Endodermal cell (in vitro differentiated cells): ENCODE measurements at regions not wholly inside any gene's neighbourhood (a gene's known extent, or its start where the extent isn't known, plus 50 kb on each side); places are given as distances from the start of the nearest gene placed in this dataset.
"Not testable (repeated sequence)": the region's sequence is repeated elsewhere in the genome, so short reads cannot be mapped to it uniquely, and the experiment has no call there.

ENCODE experiments used
- DNase-seq: peaks from one replicate; pipeline ENCODE4 v3.0.0-alpha.2; 2017
- H3K27ac ChIP-seq: 2 replicates; pipeline ENCODE4 v1.5.1; 2013; ENCODE audit warnings: mild to moderate bottlenecking, low read depth, low read length, moderate library complexity
- H3K27me3 ChIP-seq: 2 replicates; pipeline ENCODE4 v1.6.1; 2013; ENCODE audit warnings: mild to moderate bottlenecking, low read length, moderate library complexity; ENCODE audit not compliant: insufficient read depth, control insufficient read depth, poor library complexity, severe bottlenecking
- H3K36me3 ChIP-seq: 2 replicates; pipeline ENCODE4 v1.7.0; 2013; ENCODE audit warnings: mild to moderate bottlenecking, low read length, moderate library complexity; ENCODE audit not compliant: control insufficient read depth, insufficient read depth
- H3K4me1 ChIP-seq: one replicate; pipeline ENCODE4 v1.7.0; 2013; ENCODE audit warnings: low read length; ENCODE audit not compliant: control insufficient read depth, insufficient read depth
- H3K4me3 ChIP-seq: 2 replicates; pipeline ENCODE4 v1.5.1; 2013; ENCODE audit warnings: mild to moderate bottlenecking, low read length, moderate library complexity
- H3K9ac ChIP-seq: 2 replicates; pipeline ENCODE4 v1.6.1; 2013; ENCODE audit warnings: mild to moderate bottlenecking, low read length, moderate library complexity; ENCODE audit not compliant: poor library complexity, severe bottlenecking; ENCODE audit errors: extremely low read depth
- H3K9me3 ChIP-seq: 2 replicates; pipeline ENCODE4 v1.6.1; 2013; ENCODE audit warnings: mild to moderate bottlenecking, low read length, moderate library complexity; ENCODE audit not compliant: control insufficient read depth
- H3K27ac Mint-ChIP-seq: 2 replicates; pipeline ENCODE4 v1.8.0; 2020; ENCODE audit warnings: mixed read lengths
- H3K27me3 Mint-ChIP-seq: 2 replicates; pipeline ENCODE4 v1.8.0; 2021; ENCODE audit warnings: mild to moderate bottlenecking, mixed read lengths; ENCODE audit not compliant: insufficient read depth
- H3K36me3 Mint-ChIP-seq: 2 replicates; pipeline ENCODE4 v1.8.0; 2020; ENCODE audit warnings: low read depth, mixed read lengths
- H3K4me1 Mint-ChIP-seq: 2 replicates; pipeline ENCODE4 v1.8.0; 2020; ENCODE audit warnings: mixed read lengths
- H3K4me3 Mint-ChIP-seq: 2 replicates; pipeline ENCODE4 v1.8.0; 2020; ENCODE audit warnings: mild to moderate bottlenecking, moderate library complexity, mixed read lengths
- H3K9me3 Mint-ChIP-seq: 2 replicates; pipeline ENCODE4 v1.8.0; 2020; ENCODE audit warnings: mild to moderate bottlenecking, mixed read lengths
- WGBS, 2 experiments: methylation state at CpG; one replicate each; pipeline versions ENCODE4 v1.1.5 to v1.1.7; 2013; ENCODE audit warnings: missing lambda C conversion rate in 2 of 2, mixed read lengths in 1 of 2; ENCODE audit not compliant: insufficient coverage in 1 of 2, insufficient read length in 1 of 2; 5-methylcytosine and 5-hydroxymethylcytosine counted together
- TF ChIP-seq, protein P1 (sequence below): fragments of 200-600 bp; sonication (generic); conservative IDR thresholded peaks from 2 replicates; pipeline ENCODE4 v1.5.0; 2021; ENCODE audit warnings: antibody characterized with exemption, mild to moderate bottlenecking

DNA sequence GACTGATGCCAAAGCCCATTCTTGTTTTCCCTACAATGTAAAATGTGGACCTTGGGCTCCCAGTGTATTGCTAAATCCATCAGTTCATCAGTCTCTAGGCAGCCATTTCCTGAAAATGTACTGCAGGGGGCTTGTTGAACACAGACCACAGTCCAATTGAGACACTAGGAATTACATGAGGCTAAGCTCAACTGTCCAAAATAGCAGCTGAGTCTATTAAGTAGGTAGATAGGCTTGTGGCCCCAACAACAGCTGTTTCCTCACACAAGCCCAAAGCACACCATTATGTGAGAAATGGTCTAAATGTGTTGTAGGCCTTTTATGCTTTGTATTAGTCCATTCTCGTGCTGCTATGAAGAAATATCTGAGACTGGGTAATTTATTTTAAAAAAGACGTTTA lies 60.0 kb upstream of the PAK3 start:
- no peaks in the 10 kb centered on the region for H3K9me3 ChIP-seq
- no peak overlapping the region for H3K4me3 ChIP-seq
- Mint-ChIP-seq H3K4me3 (no peak overlapping the region), H3K4me1 (peaks cover 2% of the 10 kb centered on the region), H3K27ac (no peak overlapping the region), H3K27me3 (no peaks in the 10 kb centered on the region), H3K36me3 (no peaks in the 10 kb centered on the region), H3K9me3 (no peaks in the 10 kb centered on the region)
- H3K36me3 ChIP-seq: no peaks in the 10 kb centered on the region
- 87% methylated on average over 2 of the region's 2 CpGs; no CpG with 5 or more reads in 1 of the 2 experiments for whole genome bisulfite sequencing, 2 experiments
- no peak overlapping the region for H3K9ac ChIP-seq
- H3K4me1 ChIP-seq: no peaks in the 10 kb centered on the region
- H3K27me3 ChIP-seq: no peaks in the 10 kb centered on the region
- DNase-seq: no peak
- no peak overlapping the region for H3K27ac ChIP-seq
- TF ChIP-seq, protein P1, sequence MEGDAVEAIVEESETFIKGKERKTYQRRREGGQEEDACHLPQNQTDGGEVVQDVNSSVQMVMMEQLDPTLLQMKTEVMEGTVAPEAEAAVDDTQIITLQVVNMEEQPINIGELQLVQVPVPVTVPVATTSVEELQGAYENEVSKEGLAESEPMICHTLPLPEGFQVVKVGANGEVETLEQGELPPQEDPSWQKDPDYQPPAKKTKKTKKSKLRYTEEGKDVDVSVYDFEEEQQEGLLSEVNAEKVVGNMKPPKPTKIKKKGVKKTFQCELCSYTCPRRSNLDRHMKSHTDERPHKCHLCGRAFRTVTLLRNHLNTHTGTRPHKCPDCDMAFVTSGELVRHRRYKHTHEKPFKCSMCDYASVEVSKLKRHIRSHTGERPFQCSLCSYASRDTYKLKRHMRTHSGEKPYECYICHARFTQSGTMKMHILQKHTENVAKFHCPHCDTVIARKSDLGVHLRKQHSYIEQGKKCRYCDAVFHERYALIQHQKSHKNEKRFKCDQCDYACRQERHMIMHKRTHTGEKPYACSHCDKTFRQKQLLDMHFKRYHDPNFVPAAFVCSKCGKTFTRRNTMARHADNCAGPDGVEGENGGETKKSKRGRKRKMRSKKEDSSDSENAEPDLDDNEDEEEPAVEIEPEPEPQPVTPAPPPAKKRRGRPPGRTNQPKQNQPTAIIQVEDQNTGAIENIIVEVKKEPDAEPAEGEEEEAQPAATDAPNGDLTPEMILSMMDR: no peak

DNA sequence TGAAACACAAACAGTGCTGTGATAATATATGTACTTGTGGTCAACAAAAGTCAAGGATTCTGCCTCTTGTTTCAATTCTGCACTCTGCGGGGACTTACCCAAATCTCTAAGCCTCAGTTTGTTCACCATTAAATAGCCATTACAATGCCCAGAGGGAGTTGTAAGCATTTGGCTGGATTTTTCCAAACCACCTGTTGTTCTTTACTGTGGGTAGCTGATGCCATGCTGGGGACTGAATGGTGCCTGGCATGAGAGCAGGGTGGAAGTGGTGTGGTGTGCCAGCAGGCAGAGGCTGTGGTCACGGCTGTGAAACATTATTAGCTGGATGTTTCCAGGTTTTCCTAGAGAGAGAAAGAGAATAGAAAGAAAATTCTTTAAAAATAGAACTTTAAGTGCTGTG lies 60.7 kb upstream of the PAK3 start:
- Mint-ChIP-seq H3K4me3 (no peak overlapping the region), H3K36me3 (no peaks in the 10 kb centered on the region), H3K27ac (no peak overlapping the region), H3K27me3 (no peaks in the 10 kb centered on the region), H3K4me1 (peaks cover 2% of the 10 kb centered on the region), H3K9me3 (no peaks in the 10 kb centered on the region)
- TF ChIP-seq, protein P1: no peak
- no peak for DNase-seq
- Histone ChIP-seq H3K9me3 (no peaks in the 10 kb centered on the region), H3K36me3 (no peaks in the 10 kb centered on the region), H3K27ac (no peak overlapping the region), H3K4me1 (no peaks in the 10 kb centered on the region), H3K4me3 (no peak overlapping the region), H3K9ac (no peak overlapping the region), H3K27me3 (no peaks in the 10 kb centered on the region)
- WGBS, 2 experiments: 85% methylated on average over 2 of the region's 2 CpGs; no CpG with 5 or more reads in 1 of the 2 experiments

DNA sequence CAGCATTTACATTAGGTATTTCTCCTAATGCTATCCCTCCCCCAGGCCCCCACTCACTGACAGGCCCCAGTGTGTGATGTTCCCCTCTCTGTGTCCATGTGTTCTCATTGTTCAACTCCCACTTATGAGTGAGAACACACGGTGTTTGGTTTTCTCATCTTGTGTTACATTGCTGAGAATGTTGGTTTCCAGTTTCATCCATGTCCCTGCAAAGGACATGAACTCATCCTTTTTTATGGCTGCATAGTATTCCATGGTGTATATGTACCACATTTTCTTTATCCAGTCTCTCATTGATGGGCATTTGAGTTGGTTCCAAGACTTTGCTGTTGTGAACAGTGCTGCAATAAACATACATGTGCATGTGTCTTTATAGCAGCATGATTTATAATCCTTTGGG lies 73.0 kb upstream of the PAK3 start:
- not testable (repeated sequence) for H3K4me1 ChIP-seq, H3K9ac ChIP-seq, H3K27ac Mint-ChIP-seq, H3K27me3 Mint-ChIP-seq, H3K36me3 Mint-ChIP-seq, H3K4me3 ChIP-seq, H3K27me3 ChIP-seq, H3K9me3 ChIP-seq, H3K4me3 Mint-ChIP-seq, H3K27ac ChIP-seq, DNase-seq, H3K36me3 ChIP-seq
- H3K9me3 Mint-ChIP-seq: peaks cover 18% of the 10 kb centered on the region
- peaks cover 16% of the 10 kb centered on the region for H3K4me1 Mint-ChIP-seq
- no CpG with 5 or more reads among the region's 1 CpG for WGBS, 2 experiments

DNA sequence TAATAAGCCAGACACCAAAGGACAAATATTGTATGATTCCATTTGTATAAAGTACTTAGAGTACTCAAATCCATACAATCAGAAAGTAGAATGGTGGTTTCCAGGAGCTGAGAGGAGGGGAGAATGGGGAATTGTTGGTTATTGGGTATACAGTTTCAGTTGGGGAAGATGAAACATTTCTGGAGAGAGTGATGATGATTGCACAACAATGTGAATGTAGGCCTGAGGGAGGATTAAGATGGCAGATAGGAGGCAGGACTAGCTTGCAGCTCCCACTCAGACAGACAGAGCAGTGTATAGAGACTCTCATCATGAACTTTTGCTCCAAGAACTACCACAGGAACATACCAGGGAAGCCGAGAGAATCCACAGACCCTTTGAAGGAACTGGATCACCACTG lies 75.7 kb upstream of the PAK3 start:
- no peaks in the 10 kb centered on the region for H3K36me3 Mint-ChIP-seq
- no peaks in the 10 kb centered on the region for H3K4me1 ChIP-seq
- DNase-seq: no peak
- peaks cover 18% of the 10 kb centered on the region for H3K9me3 Mint-ChIP-seq
- no peaks in the 10 kb centered on the region for H3K27me3 ChIP-seq
- no peak overlapping the region for H3K27ac ChIP-seq
- peaks cover 16% of the 10 kb centered on the region for H3K4me1 Mint-ChIP-seq
- 100% methylated on average over 1 of the region's 1 CpG; no CpG with 5 or more reads in 1 of the 2 experiments for WGBS, 2 experiments
- H3K4me3 Mint-ChIP-seq: no peak overlapping the region
- H3K27ac Mint-ChIP-seq: no peak overlapping the region
- no peak overlapping the region for H3K4me3 ChIP-seq
- H3K9ac ChIP-seq: no peak overlapping the region
- TF ChIP-seq, protein P1: no peak
- H3K9me3 ChIP-seq: no peaks in the 10 kb centered on the region
- no peaks in the 10 kb centered on the region for H3K36me3 ChIP-seq
- no peaks in the 10 kb centered on the region for H3K27me3 Mint-ChIP-seq
